DND-41 (cell line): ENCODE measurements at regions not wholly inside any gene's neighbourhood (a gene's known extent, or its start where the extent isn't known, plus 50 kb on each side); places are given as distances from the start of the nearest gene placed in this dataset.

Experiments used
- ATAC-seq: fragments of 200-7000 bp; cut with Tn5 transposase; 3 replicates; pipeline ENCODE4 v1.9.1; 2021; ENCODE audit warnings: low read depth; ENCODE audit not compliant: insufficient read depth
- DNase-seq: peaks from one replicate; pipeline ENCODE4 v3.0.0-alpha.2; 2020
- H2AFZ ChIP-seq: 2 replicates; pipeline ENCODE4 v1.6.0; 2012; ENCODE audit warnings: low read depth, low read length
- H3K27ac ChIP-seq: 2 replicates; pipeline ENCODE4 v1.5.1; 2012; ENCODE audit warnings: low read length, inconsistent platforms
- H3K27me3 ChIP-seq: fragments of 200-600 bp; sonication (generic); 2 replicates; pipeline ENCODE4 v1.6.0; 2012; ENCODE audit warnings: low read length, mild to moderate bottlenecking, inconsistent platforms; ENCODE audit not compliant: insufficient read depth, poor library complexity
- H3K36me3 ChIP-seq: 2 replicates; pipeline ENCODE4 v1.5.1; 2012; ENCODE audit warnings: low read length, inconsistent platforms; ENCODE audit not compliant: insufficient read depth
- H3K4me1 ChIP-seq: 2 replicates; pipeline ENCODE4 v1.5.1; 2012; ENCODE audit warnings: mild to moderate bottlenecking, low read length; ENCODE audit not compliant: insufficient read depth
- H3K4me2 ChIP-seq: 2 replicates; pipeline ENCODE4 v1.6.0; 2012; ENCODE audit warnings: mild to moderate bottlenecking, moderate library complexity, low read length, inconsistent platforms; ENCODE audit not compliant: insufficient read depth
- H3K4me3 ChIP-seq, 2 experiments: fragments of 200-600 bp in 1 of 2; shearing (Covaris generic) in 1 of 2; 2 replicates each; pipeline ENCODE4 v1.5.1; 2012 to 2016; ENCODE audit warnings: inconsistent platforms in 2 of 2, low read length in 2 of 2, mild to moderate bottlenecking in 2 of 2, low read depth in 1 of 2, moderate library complexity in 1 of 2
- H3K79me2 ChIP-seq: 2 replicates; pipeline ENCODE4 v1.6.0; 2012; ENCODE audit warnings: low read length, inconsistent platforms; ENCODE audit not compliant: insufficient read depth
- H3K9ac ChIP-seq: 2 replicates; pipeline ENCODE4 v1.6.0; 2012; ENCODE audit warnings: low read depth, mild to moderate bottlenecking, inconsistent platforms, low read length, moderate library complexity
- H3K9me3 ChIP-seq: 2 replicates; pipeline ENCODE4 v1.5.1; 2012; ENCODE audit warnings: low read length, moderate library complexity, mild to moderate bottlenecking, inconsistent platforms; ENCODE audit not compliant: insufficient read depth, severe bottlenecking
- H4K20me1 ChIP-seq: 2 replicates; pipeline ENCODE4 v1.6.0; 2012; ENCODE audit warnings: low read length; ENCODE audit not compliant: insufficient read depth
- CTCF ChIP-seq: IDR thresholded peaks from 2 replicates; pipeline ENCODE4 v1.5.1; 2012; ENCODE audit warnings: borderline replicate concordance, low read length, moderate library complexity, mild to moderate bottlenecking; ENCODE audit not compliant: poor library complexity, severe bottlenecking; ENCODE audit errors: extremely low read depth
- EZH2 ChIP-seq: IDR thresholded peaks from 3 replicates; pipeline ENCODE4 v1.6.1; 2012; ENCODE audit warnings: borderline replicate concordance, low read depth, mild to moderate bottlenecking, moderate library complexity, low read length, inconsistent platforms; ENCODE audit not compliant: severe bottlenecking

- no peaks in the 10 kb centered on the region for H3K79me2 ChIP-seq
- no peak overlapping the region for H3K4me3 ChIP-seq
- no peaks in the 10 kb centered on the region for H3K9me3 ChIP-seq
- H4K20me1 ChIP-seq = no peaks in the 10 kb centered on the region
- H3K4me1 ChIP-seq = no peaks in the 10 kb centered on the region
- ATAC-seq = no peak
- no peaks in the 10 kb centered on the region for H3K27me3 ChIP-seq
- DNase-seq = no peak
- no peak for TF ChIP-seq EZH2
- TF ChIP-seq CTCF = no peak
- H3K27ac ChIP-seq = no peak overlapping the region
- H2AFZ ChIP-seq = no peak overlapping the region
- H3K4me2 ChIP-seq = no peak overlapping the region
- no peaks in the 10 kb centered on the region for H3K36me3 ChIP-seq
- no peak overlapping the region for H3K9ac ChIP-seq
These were observed 240.3 kb downstream of the IPMK start for GRCh38 chr10:58027426-58027825.

GRCh38 chr10:58026036-58026435 lies 241.7 kb downstream of the IPMK start:
- no peaks in the 10 kb centered on the region for H4K20me1 ChIP-seq
- no peaks in the 10 kb centered on the region for H3K79me2 ChIP-seq
- H3K36me3 ChIP-seq = no peaks in the 10 kb centered on the region
- H3K4me1 ChIP-seq = no peaks in the 10 kb centered on the region
- DNase-seq (no peak), ATAC-seq (no peak)
- H2AFZ ChIP-seq = no peak overlapping the region
- no peaks in the 10 kb centered on the region for H3K27me3 ChIP-seq
- H3K4me2 ChIP-seq = no peak overlapping the region
- no peak overlapping the region for H3K4me3 ChIP-seq
- H3K9ac ChIP-seq = no peak overlapping the region
- H3K27ac ChIP-seq = no peak overlapping the region
- TF ChIP-seq CTCF (no peak), EZH2 (no peak)
- H3K9me3 ChIP-seq = no peaks in the 10 kb centered on the region

GRCh38 chr10:58023341-58024073 lies 244.2 kb downstream of the IPMK start:
- H3K27me3 ChIP-seq = no peaks in the 10 kb centered on the region
- no peaks in the 10 kb centered on the region for H3K9me3 ChIP-seq
- no peak overlapping the region for H3K4me3 ChIP-seq
- TF ChIP-seq EZH2 (no peak), CTCF (no peak)
- DNase-seq (no peak), ATAC-seq (no peak)
- H3K9ac ChIP-seq = no peak overlapping the region
- H3K36me3 ChIP-seq = no peaks in the 10 kb centered on the region
- no peak overlapping the region for H3K4me2 ChIP-seq
- H3K27ac ChIP-seq = no peak overlapping the region
- H4K20me1 ChIP-seq = no peaks in the 10 kb centered on the region
- H3K4me1 ChIP-seq = no peaks in the 10 kb centered on the region
- H2AFZ ChIP-seq = no peak overlapping the region
- H3K79me2 ChIP-seq = no peaks in the 10 kb centered on the region
